ENCODE measurements at regions not wholly inside any gene's neighbourhood (a gene's known extent, or its start where the extent isn't known, plus 50 kb on each side); places are given as distances from the start of the nearest gene placed in this dataset.

DNA sequence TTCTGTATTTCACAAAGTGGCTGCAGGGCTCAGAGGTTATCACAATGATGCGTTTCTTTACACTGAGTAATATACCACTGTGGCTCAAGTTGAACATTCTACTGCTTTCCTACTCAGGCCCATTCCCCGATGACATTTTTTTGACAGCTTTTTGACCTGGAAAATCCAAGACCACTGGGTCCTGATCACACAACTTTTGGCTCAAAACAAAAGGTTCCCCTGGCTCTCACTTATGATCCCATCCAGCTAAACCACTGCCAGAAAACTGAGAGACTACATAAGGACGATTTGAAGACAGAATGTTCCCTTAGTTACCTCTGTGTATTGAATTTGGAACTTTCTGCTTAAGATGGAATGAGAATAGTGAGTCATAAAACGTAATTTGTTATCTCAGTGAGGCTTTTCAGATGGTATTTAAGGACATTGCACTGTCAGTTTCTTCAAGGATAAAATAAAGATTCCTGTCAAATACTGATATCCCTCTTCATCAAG is 78.0 kb upstream of the FBXL7 start:
- DNase-seq = no peak
- peak overlapping the region in 3 of 4 donors; percentile 26 to 67 (median 40) for H3K27ac ChIP-seq
- H3K9me3 ChIP-seq = no peaks in the 10 kb centered on the region
- no peaks in the 10 kb centered on the region for H3K36me3 ChIP-seq
- peaks cover 0 to 2% (median 0%) of the 10 kb centered on the region in 3 donors for H3K4me1 ChIP-seq
- intact Hi-C loops (cut with DNase I) = no loop called here
- H3K27me3 ChIP-seq = no peaks in the 10 kb centered on the region
- 33 to 35% methylated on average over 4 of the region's 4 CpGs for WGBS, 2 donors
- TF ChIP-seq, protein P1, sequence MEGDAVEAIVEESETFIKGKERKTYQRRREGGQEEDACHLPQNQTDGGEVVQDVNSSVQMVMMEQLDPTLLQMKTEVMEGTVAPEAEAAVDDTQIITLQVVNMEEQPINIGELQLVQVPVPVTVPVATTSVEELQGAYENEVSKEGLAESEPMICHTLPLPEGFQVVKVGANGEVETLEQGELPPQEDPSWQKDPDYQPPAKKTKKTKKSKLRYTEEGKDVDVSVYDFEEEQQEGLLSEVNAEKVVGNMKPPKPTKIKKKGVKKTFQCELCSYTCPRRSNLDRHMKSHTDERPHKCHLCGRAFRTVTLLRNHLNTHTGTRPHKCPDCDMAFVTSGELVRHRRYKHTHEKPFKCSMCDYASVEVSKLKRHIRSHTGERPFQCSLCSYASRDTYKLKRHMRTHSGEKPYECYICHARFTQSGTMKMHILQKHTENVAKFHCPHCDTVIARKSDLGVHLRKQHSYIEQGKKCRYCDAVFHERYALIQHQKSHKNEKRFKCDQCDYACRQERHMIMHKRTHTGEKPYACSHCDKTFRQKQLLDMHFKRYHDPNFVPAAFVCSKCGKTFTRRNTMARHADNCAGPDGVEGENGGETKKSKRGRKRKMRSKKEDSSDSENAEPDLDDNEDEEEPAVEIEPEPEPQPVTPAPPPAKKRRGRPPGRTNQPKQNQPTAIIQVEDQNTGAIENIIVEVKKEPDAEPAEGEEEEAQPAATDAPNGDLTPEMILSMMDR (IDR thresholded peaks at IDR 0.05) = no peak
- TF ChIP-seq POLR2A (IDR thresholded peaks at IDR 0.05) = no peak
- no peak overlapping the region for H3K4me3 ChIP-seq

DNA sequence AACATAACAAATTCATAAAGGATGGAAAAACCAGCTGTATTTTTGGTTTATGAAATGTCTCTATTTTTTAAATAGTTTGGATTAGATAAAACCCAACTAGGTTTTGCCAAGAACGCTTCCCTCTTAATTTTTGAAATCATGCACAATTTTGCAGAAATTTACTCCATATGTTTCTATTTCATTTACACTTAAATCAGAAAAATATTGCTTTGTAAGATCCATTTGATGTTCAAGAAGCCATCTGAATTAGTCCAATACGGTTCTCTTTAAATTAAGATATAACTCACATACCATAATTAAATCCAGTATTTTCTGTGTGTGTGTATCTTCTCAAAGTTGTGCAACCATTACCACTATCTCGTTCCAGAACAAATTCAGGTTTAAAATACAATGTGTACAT is 78.6 kb upstream of the FBXL7 start:
- H3K27ac ChIP-seq = peak overlapping the region in 2 of 4 donors; percentile 25 to 67
- peaks cover 0 to 2% (median 0%) of the 10 kb centered on the region in 3 donors for H3K4me1 ChIP-seq
- no peak for DNase-seq
- H3K4me3 ChIP-seq = no peak overlapping the region
- intact Hi-C loops (cut with DNase I) = no loop called here
- H3K36me3 ChIP-seq = no peaks in the 10 kb centered on the region
- no peaks in the 10 kb centered on the region for H3K9me3 ChIP-seq
- WGBS, 2 donors = 67 to 70% methylated on average over 3 of the region's 3 CpGs
- H3K27me3 ChIP-seq = no peaks in the 10 kb centered on the region
- TF ChIP-seq, protein P1 (IDR thresholded peaks at IDR 0.05) = no peak
- TF ChIP-seq POLR2A (IDR thresholded peaks at IDR 0.05) = no peak

DNA sequence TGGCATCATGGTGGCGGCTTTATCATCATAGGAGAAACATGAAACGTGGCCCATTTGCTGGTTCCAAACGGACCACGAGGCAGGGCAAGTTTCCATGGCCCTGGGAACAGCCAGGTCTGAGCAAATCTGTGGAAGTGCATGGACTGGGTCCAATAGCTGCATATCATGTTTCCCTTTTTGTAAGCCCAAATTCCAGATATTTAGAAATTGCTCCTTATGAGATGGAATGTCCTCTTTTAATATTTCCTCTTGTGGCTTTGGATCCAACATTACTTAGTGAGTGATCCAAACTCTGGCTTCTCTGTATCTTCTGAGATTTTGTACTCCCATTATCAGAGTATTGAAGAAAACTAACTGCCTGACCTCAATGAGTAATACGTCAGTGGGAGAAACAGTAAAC is 79.8 kb upstream of the FBXL7 start:
- 52 to 67% methylated on average over 5 of the region's 5 CpGs for WGBS, 2 donors

DNA sequence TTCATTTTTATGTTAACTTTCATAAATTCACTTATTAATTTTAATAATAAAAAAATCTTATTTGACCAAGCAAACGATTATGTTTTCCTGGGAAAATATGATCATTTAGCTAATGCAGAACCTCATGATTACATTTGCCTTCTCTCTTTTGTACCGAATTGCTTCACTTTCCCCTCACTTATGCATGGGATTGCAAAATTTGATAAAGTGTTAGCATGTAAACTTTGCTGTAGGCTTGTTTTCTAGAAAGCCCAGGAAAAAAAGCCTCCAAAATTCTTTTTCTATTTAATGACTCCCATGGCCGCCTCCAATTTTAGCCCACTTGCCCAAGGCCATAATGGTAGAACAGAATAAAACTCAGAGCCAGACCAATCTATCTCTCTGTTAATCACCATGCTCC is 82.8 kb upstream of the FBXL7 start:
- WGBS, 2 donors = 81 to 93% methylated on average over 3 of the region's 3 CpGs
- no peaks in the 10 kb centered on the region for H3K4me1 ChIP-seq
- TF ChIP-seq POLR2A (IDR thresholded peaks at IDR 0.05) = no peak
- TF ChIP-seq, protein P1 (IDR thresholded peaks at IDR 0.05) = no peak
- H3K27ac ChIP-seq = no peak overlapping the region
- H3K9me3 ChIP-seq = no peaks in the 10 kb centered on the region
- no peak overlapping the region for H3K4me3 ChIP-seq
- DNase-seq = no peak
- intact Hi-C loops (cut with DNase I) = no loop called here
- no peaks in the 10 kb centered on the region for H3K36me3 ChIP-seq
- no peaks in the 10 kb centered on the region for H3K27me3 ChIP-seq

More for the DNA sequence above, 79.8 kb upstream of the FBXL7 start:
- Histone ChIP-seq H3K4me1 (no peaks in the 10 kb centered on the region), H3K36me3 (no peaks in the 10 kb centered on the region), H3K27ac (peak overlapping the region in 2 of 4 donors; percentile 16 to 34), H3K9me3 (no peaks in the 10 kb centered on the region), H3K4me3 (no peak overlapping the region), H3K27me3 (no peaks in the 10 kb centered on the region)
- no peak for DNase-seq
- intact Hi-C loops (cut with DNase I) = no loop called here
- no peak for TF ChIP-seq POLR2A (IDR thresholded peaks at IDR 0.05)
- TF ChIP-seq, protein P1 (IDR thresholded peaks at IDR 0.05) = no peak

DNA sequence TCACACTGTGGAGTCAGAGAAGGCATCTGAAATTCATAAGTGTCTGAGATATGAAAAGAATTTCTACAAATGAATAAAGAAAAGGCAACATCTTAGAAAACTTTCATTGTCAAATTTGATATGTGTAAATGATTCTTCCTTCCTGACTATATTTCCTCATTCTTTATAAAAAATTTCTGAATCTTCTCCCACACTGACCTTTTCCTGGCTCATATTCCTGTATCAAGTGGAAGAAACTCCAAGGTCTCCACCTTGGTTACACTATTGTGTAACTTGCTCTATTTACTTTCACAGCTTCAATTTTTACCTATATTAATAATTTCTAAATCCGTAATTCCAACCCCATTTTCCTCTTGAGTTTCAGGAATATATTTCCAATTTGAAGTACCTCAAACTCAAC is 93.5 kb upstream of the FBXL7 start:
- intact Hi-C loops (cut with DNase I) = no loop called here
- no peaks in the 10 kb centered on the region for H3K36me3 ChIP-seq
- no peak for DNase-seq
- H3K27me3 ChIP-seq = no peaks in the 10 kb centered on the region
- WGBS, 2 donors = 77 to 79% methylated on average over 1 of the region's 1 CpG
- no peaks in the 10 kb centered on the region for H3K4me1 ChIP-seq
- TF ChIP-seq POLR2A (IDR thresholded peaks at IDR 0.05) = no peak
- TF ChIP-seq, protein P1 (IDR thresholded peaks at IDR 0.05) = no peak
- peaks cover 0 to 11% (median 5%) of the 10 kb centered on the region in 3 donors for H3K9me3 ChIP-seq
- no peak overlapping the region for H3K27ac ChIP-seq
- no peak overlapping the region for H3K4me3 ChIP-seq

All from esophagus squamous epithelium (tissue), 5 donors.